IPS-15b (cell line): ENCODE measurements at regions not wholly inside any gene's neighbourhood (a gene's known extent, or its start where the extent isn't known, plus 50 kb on each side); places are given as distances from the start of the nearest gene placed in this dataset.

ENCODE experiments used
- H3K27me3 ChIP-seq: one replicate; pipeline ENCODE4 v1.6.1; 2013; ENCODE audit warnings: low read length; ENCODE audit not compliant: control insufficient read depth, insufficient read depth
- H3K36me3 ChIP-seq: one replicate; pipeline ENCODE4 v1.6.1; 2013; ENCODE audit warnings: low read length; ENCODE audit not compliant: control insufficient read depth, insufficient read depth
- H3K4me1 ChIP-seq: one replicate; pipeline ENCODE4 v1.6.1; 2013; ENCODE audit warnings: mild to moderate bottlenecking, low read length; ENCODE audit not compliant: control insufficient read depth, insufficient read depth
- H3K4me3 ChIP-seq: one replicate; pipeline ENCODE4 v1.5.1; 2013; ENCODE audit warnings: low read depth, low read length
- H3K9ac ChIP-seq: one replicate; pipeline ENCODE4 v1.6.1; 2013; ENCODE audit warnings: low read depth, mild to moderate bottlenecking, low read length
- H3K9me3 ChIP-seq: one replicate; pipeline ENCODE4 v1.6.1; 2013; ENCODE audit warnings: mild to moderate bottlenecking, low read length; ENCODE audit not compliant: control insufficient read depth, insufficient read depth

DNA sequence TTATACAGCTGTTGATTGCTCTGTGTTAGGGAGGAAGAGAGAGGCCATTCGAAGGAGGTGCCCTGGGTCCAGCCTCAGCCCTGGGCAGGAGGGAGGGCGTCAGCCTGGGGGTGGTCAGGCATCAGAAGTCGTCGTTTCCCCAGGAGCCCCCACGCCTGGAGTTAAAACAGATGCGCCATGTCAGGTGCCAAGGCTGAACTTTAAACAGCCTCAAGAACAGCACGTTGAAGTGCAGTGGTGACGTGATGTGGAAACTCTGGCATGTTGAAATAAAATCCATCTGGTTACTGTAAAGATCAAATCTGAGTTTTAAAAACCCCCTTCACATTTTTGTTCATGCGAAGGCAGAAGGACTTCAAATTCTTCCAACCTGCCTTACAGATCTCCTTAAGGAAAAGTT lies 128.4 kb upstream of the PPP2R2D start:
- no peak overlapping the region for H3K4me3 ChIP-seq
- no peak overlapping the region for H3K9ac ChIP-seq
- H3K9me3 ChIP-seq: peaks cover 16% of the 10 kb centered on the region
- no peaks in the 10 kb centered on the region for H3K36me3 ChIP-seq
- no peaks in the 10 kb centered on the region for H3K27me3 ChIP-seq
- H3K4me1 ChIP-seq: peaks cover 3% of the 10 kb centered on the region

DNA sequence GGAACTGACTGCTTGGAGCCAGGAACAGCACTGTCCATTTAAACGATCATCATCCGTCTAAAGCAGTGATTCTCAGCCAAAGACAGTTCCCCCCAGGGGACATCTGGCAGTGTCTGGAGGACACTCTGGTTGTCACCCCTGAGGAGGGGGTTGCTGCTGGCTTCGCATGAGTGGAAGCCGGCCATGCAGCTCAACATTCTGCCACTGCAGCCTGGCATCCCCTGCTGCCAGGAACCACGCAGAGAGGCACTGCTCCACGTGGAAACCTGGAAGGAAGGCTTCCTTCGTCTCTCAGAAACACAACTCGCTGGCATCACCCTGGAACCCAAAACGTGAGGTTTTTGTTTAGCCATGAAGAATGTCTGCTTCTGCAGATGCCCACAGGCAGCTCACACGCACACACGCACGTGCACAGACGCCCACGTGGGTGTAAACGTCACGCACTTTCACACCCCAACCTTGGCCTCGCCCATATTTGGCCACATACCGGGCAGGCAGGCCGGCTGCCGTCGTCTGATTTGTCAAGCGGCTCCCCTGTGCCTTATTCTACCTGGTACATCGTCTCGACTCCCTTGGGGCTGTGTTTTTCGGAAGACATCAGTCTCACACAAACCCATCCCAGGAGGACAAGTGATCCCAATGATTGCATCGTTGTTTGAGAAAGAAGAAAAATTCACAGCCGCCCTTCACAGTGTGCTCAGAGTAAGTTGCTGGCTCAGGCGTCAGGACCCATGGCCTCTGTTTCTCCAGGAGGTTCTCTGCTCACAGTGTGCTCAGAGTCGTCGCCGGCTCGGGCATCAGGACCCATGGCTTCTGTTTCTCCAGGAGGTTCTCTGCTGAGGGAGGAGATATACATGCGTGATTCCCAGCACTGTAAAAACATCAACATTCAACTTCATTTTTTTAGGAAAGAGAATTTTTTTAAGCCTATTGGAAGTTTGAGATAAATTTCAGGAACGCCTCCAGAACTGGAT lies 127.2 kb upstream of the PPP2R2D start:
- Histone ChIP-seq H3K9ac (no peak overlapping the region), H3K4me3 (no peak overlapping the region), H3K36me3 (no peaks in the 10 kb centered on the region), H3K4me1 (peaks cover under 1% of the 10 kb centered on the region), H3K9me3 (peaks cover 24% of the 10 kb centered on the region), H3K27me3 (no peaks in the 10 kb centered on the region)

DNA sequence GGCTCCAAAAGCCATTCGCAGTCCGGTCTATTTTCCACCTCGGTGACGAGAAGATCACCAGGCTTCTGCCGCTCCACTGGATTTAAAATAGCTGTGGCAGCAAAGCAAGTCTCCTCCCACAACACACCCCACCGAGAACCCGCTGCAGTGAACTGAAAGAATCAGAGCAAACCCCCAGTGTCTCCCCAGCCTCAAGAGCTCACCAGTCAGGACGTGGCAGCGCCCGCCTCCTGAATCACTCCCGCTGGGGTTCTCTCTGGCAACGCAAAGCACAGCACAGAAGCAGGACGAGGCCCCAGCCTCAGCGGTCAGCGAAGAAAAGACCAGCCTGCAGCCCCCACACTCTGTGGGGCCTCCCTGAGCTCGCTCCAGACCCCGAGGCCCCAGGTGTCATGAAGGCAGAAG lies 126.1 kb upstream of the PPP2R2D start:
- no peaks in the 10 kb centered on the region for H3K27me3 ChIP-seq
- H3K9ac ChIP-seq: no peak overlapping the region
- no peaks in the 10 kb centered on the region for H3K4me1 ChIP-seq
- H3K9me3 ChIP-seq: peaks cover 27% of the 10 kb centered on the region
- no peak overlapping the region for H3K4me3 ChIP-seq
- no peaks in the 10 kb centered on the region for H3K36me3 ChIP-seq

DNA sequence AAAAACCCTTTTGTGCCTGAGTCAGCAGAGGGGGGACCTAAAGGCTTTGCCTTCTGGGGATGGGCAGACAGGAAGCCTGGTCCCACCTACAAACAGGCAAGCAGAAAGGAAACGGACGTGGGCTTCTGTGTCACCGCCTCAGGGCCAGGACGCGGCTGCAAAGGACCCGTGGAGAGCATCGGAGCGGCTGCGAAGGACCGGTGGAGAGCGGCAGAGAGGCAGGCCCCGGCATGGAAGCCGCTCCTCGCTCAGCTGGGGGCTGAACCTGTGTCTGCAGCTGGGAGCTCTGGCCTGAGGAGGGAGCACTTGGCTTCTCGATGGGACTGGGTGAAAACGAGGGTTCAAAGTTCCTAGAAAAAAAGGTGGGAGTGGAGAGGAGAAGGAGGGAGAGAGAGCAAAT lies 125.4 kb upstream of the PPP2R2D start:
- Histone ChIP-seq H3K36me3 (no peaks in the 10 kb centered on the region), H3K9me3 (peaks cover 27% of the 10 kb centered on the region), H3K4me3 (no peak overlapping the region), H3K4me1 (no peaks in the 10 kb centered on the region), H3K9ac (no peak overlapping the region), H3K27me3 (no peaks in the 10 kb centered on the region)

DNA sequence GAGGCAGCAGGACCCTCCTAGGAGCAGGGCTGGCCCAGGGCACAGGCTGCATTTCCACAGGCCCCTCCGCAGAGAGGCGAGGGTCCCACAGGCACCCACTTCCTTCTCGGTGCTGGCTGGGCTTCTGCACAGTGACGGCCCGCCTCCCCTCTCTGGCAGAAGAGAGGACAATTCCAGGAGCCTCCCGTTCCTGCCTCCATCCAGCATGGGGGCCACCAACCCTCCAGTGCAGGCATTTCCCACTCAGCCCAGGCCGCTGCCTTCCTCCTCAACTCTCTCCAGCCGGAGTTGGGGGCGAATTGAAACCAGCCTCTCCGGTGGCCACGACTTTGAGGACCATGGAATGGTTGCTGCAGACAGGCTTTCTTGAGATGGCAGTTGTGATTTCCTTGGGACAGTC lies 125.0 kb upstream of the PPP2R2D start:
- H3K4me3 ChIP-seq: no peak overlapping the region
- H3K9ac ChIP-seq: no peak overlapping the region
- no peaks in the 10 kb centered on the region for H3K4me1 ChIP-seq
- H3K27me3 ChIP-seq: no peaks in the 10 kb centered on the region
- H3K36me3 ChIP-seq: no peaks in the 10 kb centered on the region
- peaks cover 27% of the 10 kb centered on the region for H3K9me3 ChIP-seq

DNA sequence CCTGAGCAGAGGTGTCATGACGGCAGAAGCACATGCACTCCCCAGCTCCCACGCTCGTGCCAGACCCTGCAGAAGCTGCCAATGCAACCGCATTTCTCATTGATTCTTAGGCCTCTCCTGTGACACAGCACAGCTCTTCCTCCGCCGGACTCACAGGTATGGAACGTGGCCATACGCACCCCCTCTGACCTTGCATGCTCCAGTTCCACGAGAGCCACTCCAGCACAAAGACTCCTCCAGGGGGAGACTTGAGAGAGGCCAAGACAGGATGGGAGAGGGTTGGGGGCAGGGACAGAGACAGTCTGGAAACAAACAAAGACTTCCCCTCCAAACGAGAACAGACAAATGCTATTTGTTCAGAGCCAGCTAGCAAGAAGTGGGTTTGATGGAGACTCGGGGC lies 124.3 kb upstream of the PPP2R2D start:
- peaks cover 27% of the 10 kb centered on the region for H3K9me3 ChIP-seq
- H3K4me1 ChIP-seq: no peaks in the 10 kb centered on the region
- H3K27me3 ChIP-seq: no peaks in the 10 kb centered on the region
- H3K4me3 ChIP-seq: no peak overlapping the region
- no peak overlapping the region for H3K9ac ChIP-seq
- no peaks in the 10 kb centered on the region for H3K36me3 ChIP-seq

DNA sequence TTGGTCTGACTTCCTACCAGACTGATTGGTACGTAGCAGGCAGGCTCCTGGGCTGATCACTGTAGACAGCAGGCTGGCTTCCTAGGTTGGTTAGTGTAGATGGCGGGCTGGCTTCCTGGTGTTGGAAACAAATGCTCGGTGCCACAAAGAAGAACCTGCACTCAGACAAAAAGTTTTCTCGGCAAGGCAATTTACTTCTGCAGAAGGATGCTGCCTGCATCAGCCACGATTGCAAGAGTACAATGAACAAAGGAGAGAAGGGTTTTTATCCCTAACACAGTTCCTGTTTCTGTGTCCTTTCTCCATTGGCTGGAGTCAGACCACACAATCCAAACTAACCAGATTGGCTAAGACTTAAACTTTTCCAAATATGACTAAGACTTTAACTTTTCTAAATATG lies 123.6 kb upstream of the PPP2R2D start:
- Histone ChIP-seq H3K36me3 (no peaks in the 10 kb centered on the region), H3K4me1 (no peaks in the 10 kb centered on the region), H3K9ac (no peak overlapping the region), H3K4me3 (no peak overlapping the region), H3K27me3 (no peaks in the 10 kb centered on the region), H3K9me3 (peaks cover 27% of the 10 kb centered on the region)

DNA sequence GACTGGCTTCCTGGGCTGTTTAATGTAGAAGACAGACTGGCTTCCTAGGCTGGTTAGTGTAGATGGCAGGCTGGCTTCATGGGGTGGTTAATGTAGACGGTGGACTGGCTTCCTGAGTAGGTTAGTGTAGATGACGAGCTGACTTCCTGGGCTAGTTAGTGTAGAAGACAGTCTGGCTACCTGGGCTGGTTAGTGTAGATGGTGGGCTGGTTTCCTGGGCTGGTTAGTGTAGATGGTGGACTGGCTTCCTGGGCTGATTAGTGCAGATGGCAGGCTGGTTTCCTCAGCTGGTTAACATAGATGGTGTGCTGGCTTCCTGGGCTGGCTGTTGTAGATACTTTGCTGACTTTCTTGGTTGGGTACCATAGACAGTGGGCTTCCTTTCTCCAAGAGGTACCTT lies 122.9 kb upstream of the PPP2R2D start:
- Histone ChIP-seq H3K9ac (no peak overlapping the region), H3K4me3 (no peak overlapping the region), H3K9me3 (peaks cover 27% of the 10 kb centered on the region), H3K4me1 (no peaks in the 10 kb centered on the region), H3K36me3 (no peaks in the 10 kb centered on the region), H3K27me3 (no peaks in the 10 kb centered on the region)

DNA sequence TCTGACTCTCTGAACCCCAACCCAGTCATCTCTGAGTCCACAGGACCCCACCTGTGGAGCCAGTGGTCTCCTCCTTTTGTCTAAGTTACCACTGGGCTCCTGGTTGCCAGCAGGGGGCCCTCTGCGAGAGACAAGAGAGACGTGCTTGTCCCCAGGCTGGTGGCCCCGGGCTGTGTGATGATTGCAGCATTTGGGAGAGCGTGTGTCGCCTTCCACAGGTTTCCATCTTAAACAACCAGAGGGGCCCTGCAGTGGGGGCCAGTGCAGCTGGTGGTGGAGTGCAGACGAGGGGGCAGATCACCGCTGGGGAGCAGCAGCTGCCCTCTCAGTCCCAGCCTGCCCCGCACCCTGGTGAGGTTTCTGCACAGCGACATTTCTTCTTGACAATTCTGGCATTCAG lies 122.4 kb upstream of the PPP2R2D start:
- Histone ChIP-seq H3K9ac (no peak overlapping the region), H3K9me3 (peaks cover 27% of the 10 kb centered on the region), H3K27me3 (no peaks in the 10 kb centered on the region), H3K4me3 (no peak overlapping the region), H3K4me1 (no peaks in the 10 kb centered on the region), H3K36me3 (no peaks in the 10 kb centered on the region)

DNA sequence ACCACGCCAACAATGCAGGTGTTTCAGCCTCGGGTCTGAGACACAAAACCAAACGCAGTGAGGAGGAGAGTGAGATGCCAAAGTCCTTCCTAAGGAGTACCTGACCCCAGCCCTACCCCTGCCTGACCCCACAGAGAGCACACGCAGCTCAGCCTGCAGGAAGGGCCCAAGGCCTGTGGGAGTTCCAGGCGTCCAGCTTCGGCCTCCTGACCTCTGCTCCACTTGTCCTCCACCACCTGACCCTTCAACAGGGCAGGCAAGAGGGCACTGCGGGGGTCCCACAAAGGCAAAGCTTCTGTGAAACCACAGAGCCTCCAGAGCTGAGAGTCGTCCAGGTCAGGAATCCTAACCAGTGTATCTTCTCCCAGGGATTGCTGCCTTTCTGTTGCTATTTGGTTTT lies 122.0 kb upstream of the PPP2R2D start:
- Histone ChIP-seq H3K4me1 (no peaks in the 10 kb centered on the region), H3K36me3 (no peaks in the 10 kb centered on the region), H3K9ac (no peak overlapping the region), H3K9me3 (peaks cover 27% of the 10 kb centered on the region), H3K4me3 (no peak overlapping the region), H3K27me3 (no peaks in the 10 kb centered on the region)

DNA sequence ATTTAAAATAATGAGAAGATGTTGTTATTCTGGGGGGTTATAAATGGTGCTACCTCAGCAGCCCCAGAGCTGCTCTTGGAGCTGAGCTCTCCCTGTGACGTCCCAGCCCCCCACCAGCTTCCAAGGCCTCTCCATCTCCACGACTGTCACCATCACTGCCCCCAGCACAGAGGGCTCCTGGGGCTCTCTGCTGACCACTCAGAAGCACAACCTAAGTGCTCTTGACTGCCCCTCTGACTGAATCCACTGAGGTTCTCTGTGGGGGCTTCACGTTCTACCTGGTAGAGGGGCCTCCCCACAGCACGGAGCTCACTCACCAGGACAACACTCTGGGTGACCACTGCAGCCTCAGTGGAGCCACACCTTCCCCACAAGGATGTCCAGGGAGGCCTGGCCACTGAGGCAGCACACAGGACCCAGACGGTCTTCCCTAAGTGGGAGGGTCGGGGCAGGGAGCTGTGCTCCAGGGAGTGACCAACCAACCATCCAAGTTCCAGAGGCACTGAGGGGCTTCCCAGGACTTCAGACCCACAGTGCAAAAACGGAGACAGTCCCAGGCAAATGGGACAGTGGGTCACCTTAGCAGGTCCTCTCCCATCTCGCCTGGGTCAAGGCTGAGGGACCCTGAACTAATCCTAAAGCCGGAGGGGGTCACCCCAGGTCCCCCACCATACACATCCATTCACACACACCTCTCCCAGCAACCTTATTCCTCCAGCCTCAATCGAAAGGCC lies 121.0 kb upstream of the PPP2R2D start:
- no peaks in the 10 kb centered on the region for H3K27me3 ChIP-seq
- no peak overlapping the region for H3K9ac ChIP-seq
- no peaks in the 10 kb centered on the region for H3K36me3 ChIP-seq
- H3K4me3 ChIP-seq: no peak overlapping the region
- H3K4me1 ChIP-seq: no peaks in the 10 kb centered on the region
- peaks cover 27% of the 10 kb centered on the region for H3K9me3 ChIP-seq

DNA sequence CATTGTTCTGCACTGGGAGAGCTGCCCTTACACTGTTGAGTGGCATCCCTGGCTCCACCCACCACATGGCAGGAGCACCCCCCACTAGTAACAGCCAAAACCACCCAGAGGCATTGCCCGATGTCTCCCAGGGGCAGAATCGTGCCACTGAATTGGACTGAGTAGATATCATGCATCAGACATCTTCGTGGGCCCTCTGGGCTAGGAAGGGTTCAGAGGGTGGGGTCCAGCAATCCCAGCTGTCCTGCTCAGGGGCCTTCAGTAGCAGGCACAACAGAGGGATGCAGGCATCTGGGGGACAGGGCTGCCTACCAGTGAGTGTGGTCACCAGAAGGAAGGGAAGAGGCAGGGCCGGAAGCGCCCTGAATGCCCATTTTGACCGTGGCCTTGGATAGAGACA lies 119.7 kb upstream of the PPP2R2D start:
- H3K4me3 ChIP-seq: no peak overlapping the region
- H3K9ac ChIP-seq: no peak overlapping the region
- H3K36me3 ChIP-seq: no peaks in the 10 kb centered on the region
- H3K4me1 ChIP-seq: no peaks in the 10 kb centered on the region
- no peaks in the 10 kb centered on the region for H3K27me3 ChIP-seq
- peaks cover 25% of the 10 kb centered on the region for H3K9me3 ChIP-seq
